ENCODE measurements at regions not wholly inside any gene's neighbourhood (a gene's known extent, or its start where the extent isn't known, plus 50 kb on each side); places are given as distances from the start of the nearest gene placed in this dataset.

DNA sequence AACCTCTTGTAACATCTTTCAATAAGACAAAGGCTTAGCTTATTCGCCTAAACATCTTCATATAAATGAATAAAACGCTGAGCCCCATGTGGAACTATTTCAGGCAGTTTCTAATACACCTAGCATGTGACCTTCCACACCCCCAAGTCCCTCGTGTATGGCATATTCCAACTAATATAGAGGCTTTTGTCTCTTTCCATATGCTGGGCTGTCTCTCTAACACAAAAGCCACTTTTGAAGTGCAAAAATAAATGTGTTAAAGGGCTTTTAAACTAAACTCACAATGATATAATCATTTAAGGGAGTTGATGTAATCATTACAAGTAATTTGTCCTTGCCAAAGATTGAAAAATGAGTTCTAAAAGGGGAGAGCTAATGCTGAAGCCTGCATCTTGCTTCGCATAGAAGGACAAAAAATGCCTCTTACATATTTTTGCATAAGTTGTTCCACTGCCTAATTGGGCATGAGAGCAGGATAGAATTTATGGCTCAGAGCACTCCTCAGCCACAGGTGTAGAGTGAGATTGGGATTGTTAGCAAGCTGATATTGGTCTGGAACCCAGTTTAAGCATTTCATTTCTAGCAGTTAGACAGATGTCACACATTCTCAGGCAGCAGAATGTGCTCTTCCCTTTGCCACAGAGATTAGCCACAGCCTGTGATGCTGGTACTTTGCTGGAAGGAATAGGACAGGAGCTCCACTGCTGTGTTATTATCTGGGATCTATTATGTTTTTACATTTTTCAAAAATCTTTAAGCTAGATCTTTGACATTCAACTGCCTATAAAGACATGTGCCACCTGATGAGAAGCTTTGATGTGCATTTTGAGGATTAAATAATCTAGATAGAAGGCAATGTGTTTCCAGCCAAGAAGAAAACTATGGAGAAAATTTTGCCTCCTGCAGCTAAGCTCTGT lies 1044.4 kb downstream of the ADGRL2 start:
- no peak for DNase-seq

DNA sequence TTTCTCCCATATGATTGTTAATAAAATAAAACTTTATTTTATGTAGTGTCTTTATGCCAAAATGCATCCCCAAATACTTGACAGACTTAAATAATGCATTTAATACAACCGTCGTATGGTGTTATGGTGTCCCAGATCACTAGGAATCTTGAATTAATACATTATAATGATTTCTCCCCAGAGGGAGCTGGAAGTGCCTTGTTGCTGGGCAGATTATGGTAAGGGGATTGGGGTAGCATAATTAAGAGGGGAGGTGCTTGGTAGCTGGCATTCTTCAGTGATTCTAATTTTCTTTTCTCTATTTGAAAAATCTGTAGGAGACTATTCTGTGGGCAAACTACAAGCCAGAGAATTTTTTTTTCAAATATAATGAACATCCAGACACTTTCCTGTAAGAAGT lies 1043.7 kb downstream of the ADGRL2 start:
- no peak for DNase-seq

GRCh38 chr1:82843876-82844275 lies 1043.1 kb downstream of the ADGRL2 start:
- no peak for DNase-seq

DNA sequence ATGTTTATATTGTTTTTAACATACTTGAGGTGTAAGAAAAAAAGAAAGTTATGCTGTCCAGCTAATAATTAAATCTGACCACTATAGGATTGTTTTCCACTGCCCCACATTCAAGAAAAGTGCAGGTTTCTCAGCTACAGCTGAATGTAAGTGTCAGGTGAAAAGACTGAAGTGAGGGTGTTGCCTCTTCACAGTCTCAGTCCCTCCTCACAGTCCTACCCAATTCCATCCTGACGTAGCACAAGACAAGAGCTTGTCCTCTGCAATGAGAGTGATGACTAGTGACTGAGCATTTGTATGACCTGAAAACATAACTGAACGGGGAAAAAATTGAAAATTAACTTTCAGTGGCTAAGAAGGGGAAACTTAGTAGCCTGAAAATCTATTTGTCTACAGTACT lies 1039.5 kb downstream of the ADGRL2 start:
- no peak for DNase-seq

DNA sequence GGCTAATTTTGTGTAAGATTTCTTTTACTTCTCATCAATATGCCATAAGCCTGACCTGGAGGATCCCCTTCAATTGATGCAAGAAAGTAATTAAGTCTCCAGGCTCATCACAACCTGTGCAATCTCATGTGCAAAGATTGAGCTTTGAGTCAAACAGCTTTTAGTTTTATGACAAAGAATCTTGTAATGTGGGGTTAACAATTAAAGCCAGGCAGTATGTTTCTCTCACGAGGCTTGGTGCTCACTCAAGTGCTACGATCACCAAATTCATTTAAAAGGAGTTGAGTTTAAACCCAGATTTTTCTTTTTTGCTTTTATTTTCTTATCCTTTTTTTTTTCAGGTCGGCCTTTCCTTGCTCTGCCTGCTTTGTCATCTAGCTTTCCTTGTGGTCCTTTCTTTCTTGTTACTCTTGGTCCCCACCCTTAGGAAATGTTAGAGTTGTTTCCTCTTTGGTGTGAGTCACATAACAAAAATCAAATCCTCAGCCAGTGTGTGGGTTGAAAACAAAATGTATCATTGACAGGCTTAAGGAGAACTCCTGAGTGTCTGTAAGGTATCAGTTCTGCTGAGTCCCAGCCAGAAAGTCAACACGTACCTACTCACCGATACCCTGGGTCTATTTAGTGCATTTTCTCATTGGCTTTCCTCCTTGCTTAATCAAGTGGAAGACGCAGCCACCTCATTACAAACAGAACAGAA lies 1037.2 kb downstream of the ADGRL2 start:
- no peak for DNase-seq

GRCh38 chr1:82836973-82837680 lies 1036.4 kb downstream of the ADGRL2 start:
- no peak for DNase-seq

DNA sequence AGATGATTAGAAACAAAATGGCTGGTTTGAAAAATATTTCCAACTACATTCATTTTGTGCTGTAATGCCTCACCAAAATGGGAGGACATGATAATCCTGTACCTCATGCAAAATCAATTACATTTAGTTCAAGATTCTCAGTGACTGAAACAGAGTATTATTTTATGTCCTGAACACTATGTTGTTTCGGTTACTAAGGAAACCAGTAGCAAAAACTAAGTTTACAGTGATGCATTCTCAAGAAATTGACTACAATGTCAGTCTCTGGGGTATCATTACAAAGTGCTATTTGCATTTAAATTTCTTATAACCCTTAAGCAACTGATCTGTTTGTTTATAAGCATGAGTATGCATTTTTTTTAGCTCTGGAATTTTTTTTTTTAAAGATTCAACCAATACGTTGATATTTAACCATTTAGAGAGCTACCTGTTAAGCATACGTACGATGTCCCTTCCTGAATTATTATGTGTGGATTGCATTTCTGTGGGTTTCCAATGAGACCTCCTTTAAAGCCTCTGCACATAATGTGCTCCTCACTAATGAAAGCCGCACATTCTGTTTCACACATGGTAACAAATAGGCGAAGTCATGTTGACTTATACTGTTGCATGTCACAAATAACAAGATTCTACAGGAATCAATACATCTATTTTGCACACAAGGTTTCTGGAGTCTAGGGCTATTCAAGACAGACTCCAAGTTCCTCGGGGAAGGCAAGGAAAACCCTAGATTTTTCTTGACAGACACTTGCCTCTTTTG lies 1035.7 kb downstream of the ADGRL2 start:
- no peak for DNase-seq

DNA sequence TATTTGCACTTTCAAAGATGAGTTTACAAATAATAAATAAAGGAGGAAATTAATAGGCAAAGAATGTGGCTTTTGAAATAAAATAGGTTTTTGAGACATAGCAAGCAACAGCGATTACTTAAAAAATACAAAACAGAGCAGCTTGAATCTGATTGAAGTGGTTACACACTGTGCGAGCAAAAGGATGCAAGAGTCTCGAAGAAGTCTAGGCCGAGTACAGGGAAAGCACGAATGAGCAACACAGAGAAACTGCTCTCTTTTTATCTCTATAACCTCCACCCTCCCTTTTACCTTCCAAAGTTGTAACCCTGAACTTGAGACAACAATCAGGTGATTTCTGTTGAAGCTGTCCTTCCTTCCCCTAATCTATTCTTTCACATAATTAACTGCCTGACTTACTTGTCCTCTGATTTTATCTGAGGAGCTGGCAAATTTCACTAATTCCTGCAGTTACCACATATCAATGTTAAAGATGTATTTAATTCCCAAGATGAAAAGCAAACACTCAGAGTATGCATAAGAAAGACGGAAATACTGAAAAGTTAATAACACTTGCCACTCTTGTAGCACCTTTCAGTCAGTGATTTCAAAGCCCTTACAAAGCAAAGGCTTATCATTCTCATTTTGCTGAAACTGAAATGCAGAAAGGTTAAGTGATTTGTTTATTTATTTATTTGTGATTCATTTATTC lies 1030.1 kb downstream of the ADGRL2 start:
- no peak for DNase-seq

- no peak for DNase-seq
Measured at GRCh38 chr1:82829527-82829926, 1028.8 kb downstream of the ADGRL2 start.

DNA sequence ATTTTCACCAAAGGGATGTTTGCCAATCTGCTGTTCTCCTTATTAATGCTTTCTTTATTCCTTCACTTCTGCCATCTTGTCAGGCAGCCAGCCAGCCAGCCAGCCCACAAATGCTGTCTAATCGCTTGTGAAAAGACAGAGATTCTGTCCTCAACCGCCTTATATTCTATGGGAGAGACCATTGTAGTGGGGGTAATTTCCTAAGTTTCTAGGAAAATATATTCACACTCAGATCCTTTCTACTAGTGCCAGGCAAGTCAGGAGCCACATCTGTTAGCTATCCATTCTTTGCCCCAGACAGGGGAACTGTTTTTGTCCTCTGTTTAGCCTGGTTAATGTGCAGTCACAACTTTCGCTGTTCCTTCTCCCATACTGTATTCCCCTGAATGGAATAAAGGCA lies 1023.1 kb downstream of the ADGRL2 start:
- no peak for DNase-seq

GRCh38 chr1:82820816-82821215 lies 1020.1 kb downstream of the ADGRL2 start:
- DNase-seq, result no peak

GRCh38 chr1:82819234-82819633 lies 1018.5 kb downstream of the ADGRL2 start:
- DNase-seq, result no peak

DNA sequence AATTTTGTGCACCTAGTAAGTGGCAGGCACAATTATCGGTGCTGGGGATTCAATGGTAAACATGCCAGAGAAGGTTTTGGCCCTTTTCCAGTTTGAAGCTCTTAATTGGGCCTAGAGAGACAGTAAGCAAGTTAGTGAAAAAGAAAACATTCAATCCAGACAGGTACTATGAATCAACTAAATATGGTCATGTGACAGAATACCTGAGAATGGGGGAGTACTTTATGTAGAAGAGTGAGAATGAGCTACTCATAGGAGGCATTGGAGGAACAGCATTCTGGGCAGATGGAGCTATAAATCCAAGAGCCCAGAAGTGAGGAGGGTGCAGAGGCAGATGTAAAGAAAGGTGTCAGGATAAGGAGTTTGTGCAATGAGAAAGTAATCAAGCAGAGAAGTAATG lies 1017.9 kb downstream of the ADGRL2 start:
- DNase-seq, result no peak

DNA sequence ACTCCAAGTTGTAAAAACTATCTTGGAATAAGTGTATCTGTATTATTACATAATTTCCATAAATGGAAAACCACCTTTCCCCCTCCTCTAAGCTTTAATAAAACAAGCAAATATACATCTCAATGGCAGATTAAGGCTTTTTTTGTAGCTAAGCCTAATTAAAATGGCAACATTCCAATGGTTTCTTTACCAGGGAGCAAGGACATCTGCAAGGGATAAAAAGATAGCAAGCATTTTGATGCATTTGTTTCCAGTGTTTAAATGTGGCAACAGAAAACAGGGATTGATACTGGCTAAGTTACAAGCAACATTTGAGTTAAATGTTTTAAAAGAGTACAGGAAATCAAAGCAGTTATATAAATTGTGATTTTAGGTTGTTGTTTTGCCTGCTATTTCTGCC lies 1012.7 kb downstream of the ADGRL2 start:
- DNase-seq, result no peak

GRCh38 chr1:82810601-82811000 lies 1009.9 kb downstream of the ADGRL2 start:
- no peak for DNase-seq

GRCh38 chr1:82807563-82807962 lies 1006.8 kb downstream of the ADGRL2 start:
- no peak for DNase-seq

- DNase-seq, result no peak
Measured at GRCh38 chr1:82806133-82806532, 1005.4 kb downstream of the ADGRL2 start.

GRCh38 chr1:82801176-82801575 lies 1000.4 kb downstream of the ADGRL2 start:
- DNase-seq, result no peak

DNA sequence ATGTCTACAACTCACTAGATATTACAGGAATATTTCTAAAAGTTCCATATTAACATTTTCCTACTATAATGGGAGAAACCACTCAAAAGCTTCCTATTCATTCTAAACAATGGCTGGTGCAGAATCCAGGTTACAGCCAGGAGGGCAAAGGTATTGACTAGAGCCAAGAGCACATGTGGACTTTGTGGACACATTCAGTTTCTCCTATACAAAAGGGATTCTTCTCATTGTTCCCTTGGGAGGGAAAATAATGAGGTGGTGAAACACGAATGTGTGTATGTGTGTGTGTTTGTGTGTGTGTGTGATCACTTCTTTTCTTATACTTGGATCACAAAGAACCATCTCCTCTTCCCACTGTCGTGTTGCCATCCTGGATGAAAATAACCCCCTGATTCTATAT lies 1000.0 kb downstream of the ADGRL2 start:
- DNase-seq, result no peak

- DNase-seq, result no peak
Measured at GRCh38 chr1:82799261-82799660, 998.5 kb downstream of the ADGRL2 start.

GRCh38 chr1:82795508-82796149 lies 994.9 kb downstream of the ADGRL2 start:
- no peak for DNase-seq

GRCh38 chr1:82792151-82792550 lies 991.4 kb downstream of the ADGRL2 start:
- no peak for DNase-seq

All from DMS 273 treated with DMSO at 0.1 percent for 48 hours (cell line).